ENCODE measurements at regions not wholly inside any gene's neighbourhood (a gene's known extent, or its start where the extent isn't known, plus 50 kb on each side); places are given as distances from the start of the nearest gene placed in this dataset.
A peak's percentile ranks its signal among the peaks of the same experiment; 100 is the strongest.
"Not testable (repeated sequence)": the region's sequence is repeated elsewhere in the genome, so short reads cannot be mapped to it uniquely, and the experiment has no call there.

DNA sequence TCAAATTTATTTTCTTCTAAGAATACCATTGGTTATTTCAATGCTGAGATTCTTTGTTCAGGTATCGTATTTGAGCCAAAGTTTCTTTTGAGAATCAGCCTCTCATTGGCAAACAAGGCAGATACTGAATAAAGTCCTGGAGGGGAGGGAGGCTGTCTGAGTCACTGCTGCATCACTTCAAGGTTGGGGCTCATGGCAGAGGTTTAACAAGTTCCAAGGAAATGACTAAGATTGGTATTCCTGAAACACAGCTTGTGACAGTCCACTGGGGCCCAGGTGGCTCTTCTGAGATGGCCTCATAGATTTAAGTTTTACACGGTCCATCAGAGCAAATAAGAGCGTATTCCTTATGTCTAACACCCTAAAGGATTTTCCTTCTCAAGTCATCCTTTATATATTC is 213.8 kb upstream of the STAC start:
- in situ Hi-C loops (cut with HindIII; ENCODE audit: low pct_ligation_motif_present, low sequenced_read_pairs), result no loop called here
- TF ChIP-seq CTCF (IDR thresholded peaks at IDR 0.05; ENCODE audit: low read depth, low read length, missing control alignments), result no peak
- peak; percentile 68 for DNase-seq
- Histone ChIP-seq H3K36me3 (replicated peaks) (no peaks in the 10 kb centered on the region), H3K27me3 (replicated peaks) (no peaks in the 10 kb centered on the region), H3K27ac (no peak overlapping the region), H3K4me3 (ENCODE audit: low read depth, low read length) (no peak overlapping the region)

DNA sequence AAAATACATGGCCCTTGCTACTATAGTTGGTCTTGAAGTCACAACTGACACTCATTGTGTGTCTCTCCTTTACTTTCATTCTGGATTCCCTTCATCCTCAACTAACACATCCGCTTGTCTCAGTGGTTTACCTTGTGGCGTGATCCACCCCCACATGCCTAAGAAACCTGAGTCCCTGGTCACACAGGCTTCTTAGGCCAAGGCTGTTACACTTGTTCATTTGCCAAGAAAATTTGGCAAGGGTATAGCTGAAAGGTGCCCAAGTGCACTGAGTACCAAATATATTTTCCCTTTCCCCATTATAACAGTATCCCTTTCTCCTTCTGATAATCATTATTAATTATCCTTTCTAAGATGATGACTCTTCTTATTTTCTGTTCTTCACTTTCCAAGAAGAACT is 207.6 kb upstream of the STAC start:
- DNase-seq, result no peak
- no peak overlapping the region for H3K4me3 ChIP-seq (ENCODE audit: low read depth, low read length)
- no peak overlapping the region for H3K27ac ChIP-seq
- in situ Hi-C loops (cut with HindIII; ENCODE audit: low pct_ligation_motif_present, low sequenced_read_pairs), result no loop called here
- H3K36me3 ChIP-seq (replicated peaks), result no peaks in the 10 kb centered on the region
- TF ChIP-seq CTCF (IDR thresholded peaks at IDR 0.05; ENCODE audit: low read depth, low read length, missing control alignments), result no peak
- no peaks in the 10 kb centered on the region for H3K27me3 ChIP-seq (replicated peaks)

DNA sequence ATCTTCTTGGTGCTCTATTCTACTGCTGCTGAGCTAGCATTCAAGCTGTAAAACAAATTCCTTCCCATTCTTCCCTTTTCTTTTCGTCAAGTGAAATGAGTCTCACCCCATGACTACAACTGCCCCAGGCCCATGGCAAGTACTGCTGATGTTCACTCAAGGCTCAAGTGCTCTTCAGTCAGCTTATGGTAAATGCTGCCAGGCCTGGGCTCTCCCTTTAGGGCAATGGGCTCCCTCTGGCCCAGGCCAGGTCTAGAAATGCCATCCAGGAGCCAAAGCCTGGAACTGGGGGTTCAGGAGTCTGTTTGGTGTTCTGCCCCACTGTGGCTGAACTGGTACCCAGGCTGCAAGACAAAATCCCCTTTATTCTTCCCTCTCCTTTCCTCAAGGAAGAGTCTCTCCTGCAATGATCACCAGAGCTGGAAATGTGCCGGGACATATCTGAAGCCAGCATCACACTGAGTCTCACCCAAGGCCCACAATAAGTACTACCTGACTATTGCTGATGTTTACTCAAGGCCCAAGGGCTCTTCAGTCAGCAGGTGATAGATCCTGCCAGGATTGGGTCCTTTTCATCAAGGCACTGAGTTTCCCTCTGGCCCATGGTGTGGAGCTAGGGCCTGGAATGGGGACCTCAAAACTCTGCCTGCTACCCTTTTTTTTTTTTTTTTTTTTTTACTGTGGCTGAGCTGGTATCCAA is 205.0 kb upstream of the STAC start:
- Histone ChIP-seq H3K27me3 (replicated peaks) (no peaks in the 10 kb centered on the region), H3K4me3 (ENCODE audit: low read depth, low read length) (no peak overlapping the region), H3K36me3 (replicated peaks) (no peaks in the 10 kb centered on the region), H3K27ac (no peak overlapping the region)
- TF ChIP-seq CTCF (IDR thresholded peaks at IDR 0.05; ENCODE audit: low read depth, low read length, missing control alignments), result no peak
- in situ Hi-C loops (cut with HindIII; ENCODE audit: low pct_ligation_motif_present, low sequenced_read_pairs), result no loop called here
- DNase-seq, result no peak

DNA sequence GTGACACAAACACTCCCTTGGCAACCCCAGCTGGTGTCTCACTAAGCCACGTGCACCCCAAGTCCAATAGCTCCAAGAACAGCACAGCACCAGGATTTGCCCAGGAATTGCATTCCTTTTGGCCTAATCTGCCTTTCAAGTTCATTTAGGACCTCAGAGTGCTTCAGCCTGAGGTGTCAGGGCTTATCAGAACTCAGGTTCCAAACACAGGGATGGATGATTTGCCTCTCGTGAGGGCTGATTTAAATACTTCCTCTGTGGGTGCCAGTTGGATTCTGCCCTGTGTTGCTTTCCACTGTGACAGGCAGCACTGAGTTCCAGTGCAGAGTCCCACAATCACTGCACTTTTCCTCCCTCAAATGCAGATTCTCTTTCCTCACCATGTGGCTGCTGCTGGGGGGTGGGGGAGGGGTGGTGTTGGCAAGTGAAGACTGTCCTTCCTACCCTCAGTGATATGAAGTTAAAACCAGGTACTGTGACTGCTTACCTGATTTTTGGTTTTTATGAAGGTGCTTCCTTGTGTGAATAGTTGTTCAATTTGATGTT is 204.3 kb upstream of the STAC start:
- no peak overlapping the region for H3K27ac ChIP-seq
- no peak for DNase-seq
- in situ Hi-C loops (cut with HindIII; ENCODE audit: low pct_ligation_motif_present, low sequenced_read_pairs), result no loop called here
- H3K27me3 ChIP-seq (replicated peaks), result no peaks in the 10 kb centered on the region
- H3K36me3 ChIP-seq (replicated peaks), result no peaks in the 10 kb centered on the region
- H3K4me3 ChIP-seq (ENCODE audit: low read depth, low read length), result no peak overlapping the region
- no peak for TF ChIP-seq CTCF (IDR thresholded peaks at IDR 0.05; ENCODE audit: low read depth, low read length, missing control alignments)

DNA sequence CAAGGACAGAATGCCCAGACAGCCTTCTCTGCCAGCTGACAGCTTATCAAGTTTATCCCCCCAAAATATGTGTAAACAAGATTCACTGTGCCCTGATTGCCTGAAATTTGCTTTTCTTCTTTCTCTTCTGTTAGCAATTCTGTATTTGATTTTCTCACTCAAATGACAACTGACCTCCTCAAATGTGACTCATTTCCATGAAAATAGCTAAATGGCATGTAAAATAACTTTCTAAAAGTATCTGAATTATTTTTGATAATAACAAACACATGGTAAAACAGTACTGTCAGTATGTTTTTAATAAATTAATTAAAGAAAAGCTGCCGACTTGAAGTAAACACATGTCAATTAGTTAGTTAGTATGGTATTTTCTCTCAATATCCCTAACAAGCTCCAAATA is 202.3 kb upstream of the STAC start:
- TF ChIP-seq CTCF (IDR thresholded peaks at IDR 0.05; ENCODE audit: low read depth, low read length, missing control alignments), result no peak
- H3K4me3 ChIP-seq (ENCODE audit: low read depth, low read length), result no peak overlapping the region
- no peaks in the 10 kb centered on the region for H3K27me3 ChIP-seq (replicated peaks)
- no peak for DNase-seq
- H3K36me3 ChIP-seq (replicated peaks), result no peaks in the 10 kb centered on the region
- in situ Hi-C loops (cut with HindIII; ENCODE audit: low pct_ligation_motif_present, low sequenced_read_pairs), result no loop called here
- H3K27ac ChIP-seq, result no peak overlapping the region

- no peak overlapping the region for H3K27ac ChIP-seq
- no peak overlapping the region for H3K4me3 ChIP-seq (ENCODE audit: low read depth, low read length)
- no peak for TF ChIP-seq CTCF (IDR thresholded peaks at IDR 0.05; ENCODE audit: low read depth, low read length, missing control alignments)
- in situ Hi-C loops (cut with HindIII; ENCODE audit: low pct_ligation_motif_present, low sequenced_read_pairs), result no loop called here
- H3K27me3 ChIP-seq (replicated peaks), result no peaks in the 10 kb centered on the region
- no peaks in the 10 kb centered on the region for H3K36me3 ChIP-seq (replicated peaks)
- DNase-seq, result no peak
Measured at GRCh38 chr3:36182024-36182423, 198.3 kb upstream of the STAC start.

- H3K36me3 ChIP-seq (replicated peaks); DNase-seq; H3K27ac ChIP-seq; in situ Hi-C loops (cut with HindIII; ENCODE audit: low pct_ligation_motif_present, low sequenced_read_pairs); H3K4me3 ChIP-seq (ENCODE audit: low read depth, low read length); H3K27me3 ChIP-seq (replicated peaks): not testable (repeated sequence)
Measured at GRCh38 chr3:36187197-36187596, 193.1 kb upstream of the STAC start.

All from brain microvascular endothelial cell (primary cell).